Adipocyte (in vitro differentiated cells): ENCODE measurements at regions not wholly inside any gene's neighbourhood (a gene's known extent, or its start where the extent isn't known, plus 50 kb on each side); places are given as distances from the start of the nearest gene placed in this dataset.

ENCODE experiments used
- DNase-seq: peaks from one replicate; pipeline ENCODE4 v3.0.0-alpha.2; 2015; ENCODE audit warnings: low read depth
- H3K27me3 ChIP-seq: replicated peaks from 2 replicates; pipeline ENCODE4 v1.7.0; 2013; ENCODE audit warnings: mild to moderate bottlenecking, low read length, moderate library complexity; ENCODE audit not compliant: control insufficient read depth, insufficient read depth
- H3K36me3 ChIP-seq: 2 replicates; pipeline ENCODE4 v1.7.0; 2013; ENCODE audit warnings: low read length, mild to moderate bottlenecking, moderate library complexity; ENCODE audit not compliant: control insufficient read depth, insufficient read depth, severe bottlenecking
- H3K4me1 ChIP-seq: 2 replicates; pipeline ENCODE4 v1.7.0; 2013; ENCODE audit warnings: mild to moderate bottlenecking, low read length, moderate library complexity; ENCODE audit not compliant: control insufficient read depth, insufficient read depth
- H3K4me3 ChIP-seq: 2 replicates; pipeline ENCODE4 v1.7.0; 2013; ENCODE audit warnings: mild to moderate bottlenecking, low read length, moderate library complexity
- H3K9ac ChIP-seq: 2 replicates; pipeline ENCODE4 v1.7.0; 2013; ENCODE audit warnings: mild to moderate bottlenecking, low read length, moderate library complexity
- H3K9me3 ChIP-seq: 2 replicates; pipeline ENCODE4 v1.7.0; 2013; ENCODE audit warnings: mild to moderate bottlenecking, low read length, moderate library complexity; ENCODE audit not compliant: control insufficient read depth

GRCh38 chr15:69978603-69979002, 119.1 kb downstream of the TLE3 start:
- DNase-seq: no peak
- Histone ChIP-seq H3K36me3 (no peaks in the 10 kb centered on the region), H3K27me3 (peaks cover 62% of the 10 kb centered on the region), H3K9me3 (no peaks in the 10 kb centered on the region), H3K9ac (no peak overlapping the region), H3K4me3 (no peak overlapping the region), H3K4me1 (no peaks in the 10 kb centered on the region)

GRCh38 chr15:69979262-69979661, 118.5 kb downstream of the TLE3 start:
- H3K9me3 ChIP-seq: no peaks in the 10 kb centered on the region
- no peaks in the 10 kb centered on the region for H3K4me1 ChIP-seq
- H3K9ac ChIP-seq: no peak overlapping the region
- H3K4me3 ChIP-seq: no peak overlapping the region
- no peak for DNase-seq
- peaks cover 65% of the 10 kb centered on the region for H3K27me3 ChIP-seq
- H3K36me3 ChIP-seq: no peaks in the 10 kb centered on the region

- Histone ChIP-seq H3K9me3 (no peaks in the 10 kb centered on the region), H3K4me3 (no peak overlapping the region), H3K36me3 (no peaks in the 10 kb centered on the region), H3K4me1 (no peaks in the 10 kb centered on the region), H3K9ac (no peak overlapping the region), H3K27me3 (peaks cover 59% of the 10 kb centered on the region)
- no peak for DNase-seq
Measured at GRCh38 chr15:69979783-69980182, 117.9 kb downstream of the TLE3 start.

GRCh38 chr15:69980341-69981059, 117.2 kb downstream of the TLE3 start:
- Histone ChIP-seq H3K9ac (no peak overlapping the region), H3K27me3 (peaks cover 56% of the 10 kb centered on the region), H3K36me3 (no peaks in the 10 kb centered on the region), H3K9me3 (no peaks in the 10 kb centered on the region), H3K4me3 (no peak overlapping the region), H3K4me1 (no peaks in the 10 kb centered on the region)
- DNase-seq: no peak

GRCh38 chr15:69982037-69982436, 115.7 kb downstream of the TLE3 start:
- Histone ChIP-seq H3K9ac (no peak overlapping the region), H3K9me3 (no peaks in the 10 kb centered on the region), H3K4me1 (no peaks in the 10 kb centered on the region), H3K4me3 (no peak overlapping the region), H3K36me3 (no peaks in the 10 kb centered on the region), H3K27me3 (peaks cover 67% of the 10 kb centered on the region)
- no peak for DNase-seq

- DNase-seq: no peak
- Histone ChIP-seq H3K4me3 (no peak overlapping the region), H3K9ac (no peak overlapping the region), H3K9me3 (no peaks in the 10 kb centered on the region), H3K27me3 (peaks cover 73% of the 10 kb centered on the region), H3K36me3 (no peaks in the 10 kb centered on the region), H3K4me1 (no peaks in the 10 kb centered on the region)
Measured at GRCh38 chr15:69983696-69984265, 113.9 kb downstream of the TLE3 start.

- Histone ChIP-seq H3K4me1 (no peaks in the 10 kb centered on the region), H3K9me3 (no peaks in the 10 kb centered on the region), H3K9ac (no peak overlapping the region), H3K4me3 (no peak overlapping the region), H3K36me3 (no peaks in the 10 kb centered on the region), H3K27me3 (peaks cover 63% of the 10 kb centered on the region)
- DNase-seq: peak; percentile 1
Measured at GRCh38 chr15:69987492-69988489, 109.9 kb downstream of the TLE3 start.

- Histone ChIP-seq H3K36me3 (no peaks in the 10 kb centered on the region), H3K4me3 (no peak overlapping the region), H3K9ac (no peak overlapping the region), H3K27me3 (peaks cover 57% of the 10 kb centered on the region), H3K9me3 (no peaks in the 10 kb centered on the region), H3K4me1 (no peaks in the 10 kb centered on the region)
- no peak for DNase-seq
Measured at GRCh38 chr15:69988541-69989225, 109.0 kb downstream of the TLE3 start.

GRCh38 chr15:69990566-69991421, 106.9 kb downstream of the TLE3 start:
- peaks cover 10% of the 10 kb centered on the region for H3K9me3 ChIP-seq
- no peaks in the 10 kb centered on the region for H3K4me1 ChIP-seq
- no peaks in the 10 kb centered on the region for H3K36me3 ChIP-seq
- H3K27me3 ChIP-seq: peaks cover 70% of the 10 kb centered on the region
- H3K4me3 ChIP-seq: no peak overlapping the region
- no peak for DNase-seq
- H3K9ac ChIP-seq: no peak overlapping the region

- peaks cover 71% of the 10 kb centered on the region for H3K27me3 ChIP-seq
- H3K4me3 ChIP-seq: no peak overlapping the region
- H3K36me3 ChIP-seq: no peaks in the 10 kb centered on the region
- H3K9me3 ChIP-seq: peaks cover 10% of the 10 kb centered on the region
- no peak overlapping the region for H3K9ac ChIP-seq
- no peaks in the 10 kb centered on the region for H3K4me1 ChIP-seq
- no peak for DNase-seq
Measured at GRCh38 chr15:69991551-69991980, 106.2 kb downstream of the TLE3 start.
